ENCODE measurements at regions not wholly inside any gene's neighbourhood (a gene's known extent, or its start where the extent isn't known, plus 50 kb on each side); places are given as distances from the start of the nearest gene placed in this dataset.

DNA sequence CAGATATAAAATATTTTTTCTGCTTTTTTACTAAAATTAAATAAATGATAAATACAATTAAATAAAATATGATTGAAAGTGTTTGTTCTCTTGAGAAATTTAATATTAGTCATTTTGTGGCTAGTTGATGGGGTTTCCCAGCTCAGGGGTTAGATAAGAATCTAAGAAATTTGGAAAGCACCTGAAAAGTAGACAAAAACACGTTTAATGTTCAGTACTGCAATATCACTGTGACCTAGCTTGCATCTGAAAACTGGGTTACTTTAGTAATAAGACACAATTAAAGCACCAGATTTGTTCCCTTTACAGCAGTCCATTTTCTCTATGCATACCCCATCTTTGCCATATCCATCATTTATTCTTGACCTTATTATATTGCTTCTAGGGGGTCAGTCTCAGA, 1454.8 kb upstream of the SPRY2 start:
- no peaks in the 10 kb centered on the region for H3K27me3 Mint-ChIP-seq
- Histone ChIP-seq H3K4me1 (ENCODE audit: control insufficient read depth in 2 of 2, insufficient read depth in 2 of 2, low read length in 2 of 2) (no peaks in the 10 kb centered on the region), H2AFZ (ENCODE audit: insufficient read depth, low read depth, low read length, poor library complexity, severe bottlenecking) (no peak overlapping the region), H3K9ac (ENCODE audit: low read length) (no peak overlapping the region), H3K4me2 (replicated peaks; ENCODE audit: low read depth, low read length, poor library complexity, severe bottlenecking) (no peak overlapping the region), H3K27ac (ENCODE audit: low read length in 2 of 2) (no peak overlapping the region), H3K9me3 (ENCODE audit: control extremely low read depth in 1 of 3, control insufficient read depth in 2 of 3, insufficient read depth in 1 of 3, low read length in 2 of 3) (no peaks in the 10 kb centered on the region), H3K79me2 (ENCODE audit: control insufficient read depth, insufficient read depth, low read length) (no peaks in the 10 kb centered on the region), H3K36me3 (replicated peaks in 1 of 2; ENCODE audit: control extremely low read depth in 1 of 2, control insufficient read depth in 1 of 2, extremely low read depth in 1 of 2, insufficient read depth in 2 of 2, low read length in 1 of 2) (no peaks in the 10 kb centered on the region), H3K27me3 (replicated peaks in 1 of 4; ENCODE audit: control extremely low read depth in 1 of 4, control insufficient read depth in 3 of 4, insufficient read depth in 4 of 4, low read length in 3 of 4) (no peaks in the 10 kb centered on the region), H3K4me3 (ENCODE audit: control extremely low read depth in 1 of 5, extremely low read depth in 1 of 5, insufficient read depth in 1 of 5, low read depth in 2 of 5, low read length in 4 of 5) (no peak overlapping the region), H4K20me1 (ENCODE audit: control insufficient read depth, insufficient read depth, low read length, poor library complexity, severe bottlenecking) (no peaks in the 10 kb centered on the region)
- ChIA-PET CTCF (no interaction called here), POLR2A (no interaction called here)
- no peak overlapping the region for H3K4me3 Mint-ChIP-seq
- intact Hi-C loops (cut with micrococcal nuclease): no loop called here
- WGBS (ENCODE audit: insufficient coverage): no CpG with 5 or more reads among the region's 1 CpG
- TF ChIP-seq, protein P1, sequence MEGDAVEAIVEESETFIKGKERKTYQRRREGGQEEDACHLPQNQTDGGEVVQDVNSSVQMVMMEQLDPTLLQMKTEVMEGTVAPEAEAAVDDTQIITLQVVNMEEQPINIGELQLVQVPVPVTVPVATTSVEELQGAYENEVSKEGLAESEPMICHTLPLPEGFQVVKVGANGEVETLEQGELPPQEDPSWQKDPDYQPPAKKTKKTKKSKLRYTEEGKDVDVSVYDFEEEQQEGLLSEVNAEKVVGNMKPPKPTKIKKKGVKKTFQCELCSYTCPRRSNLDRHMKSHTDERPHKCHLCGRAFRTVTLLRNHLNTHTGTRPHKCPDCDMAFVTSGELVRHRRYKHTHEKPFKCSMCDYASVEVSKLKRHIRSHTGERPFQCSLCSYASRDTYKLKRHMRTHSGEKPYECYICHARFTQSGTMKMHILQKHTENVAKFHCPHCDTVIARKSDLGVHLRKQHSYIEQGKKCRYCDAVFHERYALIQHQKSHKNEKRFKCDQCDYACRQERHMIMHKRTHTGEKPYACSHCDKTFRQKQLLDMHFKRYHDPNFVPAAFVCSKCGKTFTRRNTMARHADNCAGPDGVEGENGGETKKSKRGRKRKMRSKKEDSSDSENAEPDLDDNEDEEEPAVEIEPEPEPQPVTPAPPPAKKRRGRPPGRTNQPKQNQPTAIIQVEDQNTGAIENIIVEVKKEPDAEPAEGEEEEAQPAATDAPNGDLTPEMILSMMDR (IDR thresholded peaks at IDR 0.05): no peak
- H3K4me1 Mint-ChIP-seq: no peaks in the 10 kb centered on the region
- ATAC-seq (ENCODE audit: low read depth) (no peak), DNase-seq (no peak)
- peaks cover 5% of the 10 kb centered on the region for H3K9me3 Mint-ChIP-seq (ENCODE audit: insufficient read depth)
- H3K27ac Mint-ChIP-seq: no peak overlapping the region

DNA sequence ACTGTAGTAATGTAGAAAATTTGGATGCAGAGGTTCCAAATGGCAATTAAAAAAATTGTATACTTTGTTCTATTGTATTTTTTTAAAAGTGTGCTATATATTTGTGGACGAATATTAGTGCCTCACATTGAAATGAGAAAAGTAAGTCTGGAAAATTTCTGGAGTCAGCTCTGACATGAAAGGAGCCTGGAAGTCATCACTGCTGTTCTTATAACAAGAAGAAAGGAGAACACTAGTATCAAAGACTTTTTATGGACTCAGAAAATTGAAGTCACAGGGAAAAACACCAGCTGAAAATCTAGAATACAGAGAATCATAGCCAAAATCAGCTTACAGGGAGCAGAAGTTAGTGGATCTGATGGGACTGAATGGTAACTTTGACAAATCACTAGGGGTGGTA, 1450.7 kb upstream of the SPRY2 start:
- WGBS (ENCODE audit: insufficient coverage): 83% methylated on average over 1 of the region's 1 CpG
- Histone ChIP-seq H3K9ac (ENCODE audit: low read length) (no peak overlapping the region), H3K4me3 (ENCODE audit: control extremely low read depth in 1 of 5, extremely low read depth in 1 of 5, insufficient read depth in 1 of 5, low read depth in 2 of 5, low read length in 4 of 5) (no peak overlapping the region), H4K20me1 (ENCODE audit: control insufficient read depth, insufficient read depth, low read length, poor library complexity, severe bottlenecking) (no peaks in the 10 kb centered on the region), H3K27me3 (replicated peaks in 1 of 4; ENCODE audit: control extremely low read depth in 1 of 4, control insufficient read depth in 3 of 4, insufficient read depth in 4 of 4, low read length in 3 of 4) (no peaks in the 10 kb centered on the region), H3K36me3 (replicated peaks in 1 of 2; ENCODE audit: control extremely low read depth in 1 of 2, control insufficient read depth in 1 of 2, extremely low read depth in 1 of 2, insufficient read depth in 2 of 2, low read length in 1 of 2) (no peaks in the 10 kb centered on the region), H3K4me2 (replicated peaks; ENCODE audit: low read depth, low read length, poor library complexity, severe bottlenecking) (no peak overlapping the region), H3K27ac (ENCODE audit: low read length in 2 of 2) (no peak overlapping the region), H2AFZ (ENCODE audit: insufficient read depth, low read depth, low read length, poor library complexity, severe bottlenecking) (no peak overlapping the region), H3K79me2 (ENCODE audit: control insufficient read depth, insufficient read depth, low read length) (no peaks in the 10 kb centered on the region), H3K9me3 (ENCODE audit: control extremely low read depth in 1 of 3, control insufficient read depth in 2 of 3, insufficient read depth in 1 of 3, low read length in 2 of 3) (no peaks in the 10 kb centered on the region), H3K4me1 (ENCODE audit: control insufficient read depth in 2 of 2, insufficient read depth in 2 of 2, low read length in 2 of 2) (no peaks in the 10 kb centered on the region)
- ATAC-seq (ENCODE audit: low read depth) (no peak), DNase-seq (no peak)
- Mint-ChIP-seq H3K27ac (no peak overlapping the region), H3K4me3 (no peak overlapping the region), H3K9me3 (ENCODE audit: insufficient read depth) (peaks cover 10% of the 10 kb centered on the region), H3K27me3 (no peaks in the 10 kb centered on the region), H3K4me1 (no peaks in the 10 kb centered on the region)
- intact Hi-C loops (cut with micrococcal nuclease): no loop called here
- CTCF ChIA-PET: no interaction called here
- POLR2A ChIA-PET: no interaction called here
- TF ChIP-seq EZH2 (IDR thresholded peaks at IDR 0.05; ENCODE audit: borderline replicate concordance, insufficient read depth, low read depth, low read length, poor library complexity, severe bottlenecking): no peak
- TF ChIP-seq, protein P1 (IDR thresholded peaks at IDR 0.05): no peak
